Coronary artery (tissue), 2 donors: ENCODE measurements at regions not wholly inside any gene's neighbourhood (a gene's known extent, or its start where the extent isn't known, plus 50 kb on each side); places are given as distances from the start of the nearest gene placed in this dataset.

Experiments
- DNase-seq: peaks from one replicate; pipeline ENCODE4 v3.0.0-alpha.2; 2017; ENCODE audit warnings: low spot score
- H3K27ac ChIP-seq, 2 donors: fragments of 200-600 bp; sonication (generic); one replicate each; pipeline ENCODE4 v1.5.1; 2016 to 2019
- H3K4me3 ChIP-seq: fragments of 200-600 bp; sonication (generic); 2 replicates; pipeline ENCODE4 v1.5.1; 2016; ENCODE audit warnings: mild to moderate bottlenecking, moderate library complexity
- CTCF ChIP-seq: fragments of 200-600 bp; sonication (generic); IDR thresholded peaks from one replicate; pipeline ENCODE4 v1.5.1; 2019; ENCODE audit warnings: antibody characterized with exemption

- no peak for TF ChIP-seq CTCF
- Histone ChIP-seq H3K4me3 (no peak overlapping the region), H3K27ac (no peak overlapping the region)
- no peak for DNase-seq
Observed at GRCh38 chr16:49050607-49051006, 231.0 kb downstream of the CBLN1 start.

DNA sequence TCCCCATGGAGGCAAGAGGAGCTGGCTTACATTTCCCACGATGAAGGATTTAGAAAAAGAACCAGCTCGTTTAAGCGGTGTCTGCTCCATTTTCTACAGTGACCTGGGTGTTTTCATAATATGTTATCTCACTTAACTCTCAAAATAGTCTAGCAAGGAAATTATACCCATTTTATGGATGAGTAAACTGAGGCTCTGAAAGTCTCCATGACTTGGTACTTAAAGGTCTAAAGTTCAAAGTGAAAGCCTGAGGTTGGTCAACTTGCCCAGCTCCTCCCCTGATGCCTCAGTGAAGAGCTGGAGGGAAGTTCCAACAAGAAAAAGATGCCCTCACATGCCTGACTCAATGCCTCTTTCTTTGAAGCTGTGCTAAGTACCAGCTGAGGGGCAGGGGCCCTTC, 232.0 kb downstream of the CBLN1 start:
- DNase-seq = no peak
- Histone ChIP-seq H3K4me3 (no peak overlapping the region), H3K27ac (no peak overlapping the region)
- no peak for TF ChIP-seq CTCF

GRCh38 chr16:49049191-49049590, 232.4 kb downstream of the CBLN1 start:
- DNase-seq = peak; percentile 21
- TF ChIP-seq CTCF = no peak
- Histone ChIP-seq H3K27ac (no peak overlapping the region), H3K4me3 (no peak overlapping the region)

DNA sequence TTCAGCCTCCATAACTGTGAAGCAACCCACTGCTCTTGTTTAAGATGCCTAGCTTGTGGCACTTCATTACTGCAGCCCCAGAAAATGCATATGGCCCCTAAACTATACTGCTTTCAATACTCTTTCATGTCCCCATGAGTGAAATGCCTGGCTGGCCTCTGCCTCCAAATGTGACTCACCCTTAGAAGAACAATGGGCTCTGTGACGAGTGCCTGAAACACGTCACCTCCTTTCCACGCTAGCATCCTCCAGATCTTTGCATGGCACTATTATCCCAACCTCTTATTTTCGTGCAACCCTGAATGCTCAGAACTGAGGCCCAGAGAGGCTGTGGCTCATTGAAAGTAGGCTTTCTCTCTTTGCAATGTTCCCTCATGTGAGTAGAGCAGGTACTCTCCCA, 233.1 kb downstream of the CBLN1 start:
- Histone ChIP-seq H3K27ac (no peak overlapping the region), H3K4me3 (no peak overlapping the region)
- TF ChIP-seq CTCF = no peak
- DNase-seq = peak; percentile 36

DNA sequence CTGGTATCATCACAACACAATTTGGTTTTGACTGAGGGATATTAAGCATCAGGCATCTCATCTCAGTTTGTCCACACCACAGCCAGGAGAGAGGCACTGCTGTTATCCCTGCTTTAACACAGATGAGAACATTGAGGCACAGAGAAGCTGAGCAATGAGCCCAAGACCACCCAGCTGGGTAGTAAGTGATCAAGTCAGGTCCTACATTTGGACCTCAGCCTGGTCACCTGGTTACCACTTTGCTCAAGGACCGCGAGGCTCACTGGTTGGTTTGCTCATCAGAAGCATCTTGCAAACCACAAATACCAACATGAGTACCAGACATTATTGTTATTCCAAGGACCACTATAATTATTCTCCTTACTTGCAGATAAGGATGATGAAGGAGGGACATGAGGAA, 245.5 kb downstream of the CBLN1 start:
- TF ChIP-seq CTCF = no peak
- peak; percentile 16 for DNase-seq
- H3K4me3 ChIP-seq = no peak overlapping the region
- H3K27ac ChIP-seq = no peak overlapping the region

GRCh38 chr16:49027420-49027819, 254.2 kb downstream of the CBLN1 start:
- Histone ChIP-seq H3K27ac (no peak overlapping the region), H3K4me3 (no peak overlapping the region)
- no peak for TF ChIP-seq CTCF
- DNase-seq = peak; percentile 7

DNA sequence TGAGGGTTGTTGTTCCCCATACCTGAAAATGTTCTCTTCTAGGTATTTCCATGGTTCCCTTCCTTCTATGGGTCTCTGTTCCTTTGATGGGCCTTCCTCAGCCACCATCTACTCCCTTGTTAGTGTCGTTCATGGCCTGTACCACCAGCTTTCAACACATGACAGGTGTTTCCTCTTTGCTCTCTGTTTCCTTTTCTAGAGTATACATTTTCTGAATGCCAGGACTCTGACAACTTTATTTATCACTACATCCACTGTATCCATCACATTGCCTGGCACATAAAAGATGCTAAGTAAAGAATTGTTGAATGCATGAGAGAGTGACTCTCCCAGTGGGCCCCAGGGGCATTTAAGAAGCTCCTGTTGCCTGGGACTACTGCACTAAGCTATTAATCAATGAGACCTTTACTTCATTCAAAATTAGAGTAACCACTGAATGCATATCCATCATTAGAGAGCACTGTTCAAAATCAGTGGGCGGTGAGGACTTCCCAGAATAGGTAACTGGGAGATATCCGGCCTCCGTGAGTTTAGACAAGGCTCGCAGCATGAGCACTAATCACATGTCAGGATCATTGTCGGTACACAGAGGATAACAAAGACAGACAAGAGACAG, 255.0 kb downstream of the CBLN1 start:
- Histone ChIP-seq H3K4me3 (no peak overlapping the region), H3K27ac (no peak overlapping the region)
- peak; percentile 2 for DNase-seq
- TF ChIP-seq CTCF = no peak
